ENCODE measurements at regions not wholly inside any gene's neighbourhood (a gene's known extent, or its start where the extent isn't known, plus 50 kb on each side); places are given as distances from the start of the nearest gene placed in this dataset.

- TF ChIP-seq CTCF (IDR thresholded peaks at IDR 0.05 in 4 of 5, conservative IDR thresholded peaks at IDR 0.05 in 1 of 5) (no peak), POLR2A (IDR thresholded peaks at IDR 0.05) (no peak)
Measured at GRCh38 chr3:83235180-83235814, 1473.9 kb upstream of the GBE1 start.
